OCI-LY7 (cell line): ENCODE measurements at regions not wholly inside any gene's neighbourhood (a gene's known extent, or its start where the extent isn't known, plus 50 kb on each side); places are given as distances from the start of the nearest gene placed in this dataset.

Experiments
- CTCF ChIP-seq: fragments of 200-600 bp; sonication (generic); conservative IDR thresholded peaks from 2 replicates; pipeline ENCODE4 v1.5.1; 2014; ENCODE audit warnings: mild to moderate bottlenecking, antibody characterized with exemption, low read length, moderate library complexity, mixed read lengths
- EZH2phosphoT487 ChIP-seq: fragments of 200-600 bp; sonication (generic); IDR thresholded peaks from 2 replicates; pipeline ENCODE4 v1.6.1; 2018; ENCODE audit warnings: low read depth, borderline replicate concordance, mild to moderate bottlenecking, mixed run types, antibody characterized with exemption, low read length, moderate library complexity, mixed read lengths

GRCh38 chr7:19482628-19483027 lies 226.2 kb downstream of the POLR1F start:
- TF ChIP-seq CTCF (no peak), EZH2phosphoT487 (no peak)
